ENCODE measurements at regions not wholly inside any gene's neighbourhood (a gene's known extent, or its start where the extent isn't known, plus 50 kb on each side); places are given as distances from the start of the nearest gene placed in this dataset.

DNA sequence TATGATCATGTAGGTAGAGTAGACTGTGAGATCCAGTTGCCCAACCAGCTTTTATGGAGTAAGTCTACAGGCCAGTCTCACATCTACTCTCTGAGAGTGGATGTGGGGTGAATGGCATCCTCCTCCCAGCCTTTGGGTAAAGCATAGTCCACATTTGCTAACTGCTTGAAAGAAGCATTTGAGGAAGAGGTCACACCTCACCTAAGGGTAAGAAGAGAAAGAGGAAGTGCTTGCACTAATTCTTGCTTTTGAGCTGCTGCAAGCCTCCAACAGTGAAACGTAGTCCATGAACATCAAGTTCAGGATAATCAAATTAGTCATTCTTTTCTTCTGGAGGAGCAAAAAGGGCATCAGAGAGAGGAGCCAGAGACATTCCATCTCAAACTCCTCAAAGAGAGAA is 93.9 kb upstream of the AGR3 start:
- peaks cover 30 to 34% of the 10 kb centered on the region in 2 experiments for H3K4me1 Mint-ChIP-seq
- H3T11ph ChIP-seq (ENCODE audit: low read length): no peak overlapping the region
- H4K5ac ChIP-seq (ENCODE audit: insufficient read length, low read depth, low read length): no peak overlapping the region
- H3K79me2 ChIP-seq (ENCODE audit: insufficient read depth, low read length): no peaks in the 10 kb centered on the region
- H3K14ac ChIP-seq (ENCODE audit: insufficient read depth, low read length): no peak overlapping the region
- no CpG with 5 or more reads among the region's 1 CpG for WGBS (ENCODE audit: extremely low coverage, insufficient read length, low lambda C conversion rate)
- no peak overlapping the region for H3K4me2 ChIP-seq (ENCODE audit: insufficient read depth, insufficient read length, low read length)
- no peaks in the 10 kb centered on the region for H3K9me3 ChIP-seq (ENCODE audit: control insufficient read depth, low read depth, low read length)
- H3K9ac ChIP-seq (ENCODE audit: extremely low read depth, insufficient read length, low read length): no peak overlapping the region
- H3K23me2 ChIP-seq (ENCODE audit: insufficient read length, low read depth, low read length, poor library complexity, severe bottlenecking): no peaks in the 10 kb centered on the region
- no peak overlapping the region for H3K27ac Mint-ChIP-seq
- no peak overlapping the region for H2AK5ac ChIP-seq (ENCODE audit: insufficient read length, low read length)
- no peak overlapping the region for H4K91ac ChIP-seq (ENCODE audit: insufficient read length, low read depth, low read length)
- no peak overlapping the region for H2BK15ac ChIP-seq (ENCODE audit: low read depth, low read length)
- DNase-seq: no peak
- H3K27me3 ChIP-seq (ENCODE audit: insufficient read depth, low read length): no peaks in the 10 kb centered on the region
- H3K27ac ChIP-seq (ENCODE audit: insufficient read length, low read depth, low read length): no peak overlapping the region
- no peak overlapping the region for H2BK12ac ChIP-seq (ENCODE audit: insufficient read length, low read depth, low read length)
- H2BK120ac ChIP-seq (ENCODE audit: low read depth, low read length, poor library complexity, severe bottlenecking): no peak overlapping the region
- no peak overlapping the region for H3K4me3 Mint-ChIP-seq
- no peaks in the 10 kb centered on the region for H3K79me1 ChIP-seq (ENCODE audit: insufficient read depth, low read depth, low read length, poor library complexity, severe bottlenecking)
- H3K56ac ChIP-seq (ENCODE audit: insufficient read length, low read depth, low read length): no peak overlapping the region
- H3K4ac ChIP-seq (ENCODE audit: low read depth, low read length): no peak overlapping the region
- no peaks in the 10 kb centered on the region for H3K36me3 Mint-ChIP-seq (ENCODE audit: insufficient read depth in 1 of 3, low read depth in 3 of 3)
- H3K23ac ChIP-seq (ENCODE audit: insufficient read length, low read depth, low read length): no peak overlapping the region
- H4K20me1 ChIP-seq (ENCODE audit: control insufficient read depth, insufficient read depth, insufficient read length): no peaks in the 10 kb centered on the region
- H3K18ac ChIP-seq (ENCODE audit: insufficient read length, low read depth, low read length): no peak overlapping the region
- no peak overlapping the region for H2AFZ ChIP-seq (ENCODE audit: low read length)
- H3K27me3 Mint-ChIP-seq (ENCODE audit: low read depth): no peaks in the 10 kb centered on the region
- no peak overlapping the region for H2BK5ac ChIP-seq (ENCODE audit: insufficient read length, low read length)
- H3K9me3 Mint-ChIP-seq: no peaks in the 10 kb centered on the region; a peak in 1 of 5 replicates
- TF ChIP-seq, protein P1, sequence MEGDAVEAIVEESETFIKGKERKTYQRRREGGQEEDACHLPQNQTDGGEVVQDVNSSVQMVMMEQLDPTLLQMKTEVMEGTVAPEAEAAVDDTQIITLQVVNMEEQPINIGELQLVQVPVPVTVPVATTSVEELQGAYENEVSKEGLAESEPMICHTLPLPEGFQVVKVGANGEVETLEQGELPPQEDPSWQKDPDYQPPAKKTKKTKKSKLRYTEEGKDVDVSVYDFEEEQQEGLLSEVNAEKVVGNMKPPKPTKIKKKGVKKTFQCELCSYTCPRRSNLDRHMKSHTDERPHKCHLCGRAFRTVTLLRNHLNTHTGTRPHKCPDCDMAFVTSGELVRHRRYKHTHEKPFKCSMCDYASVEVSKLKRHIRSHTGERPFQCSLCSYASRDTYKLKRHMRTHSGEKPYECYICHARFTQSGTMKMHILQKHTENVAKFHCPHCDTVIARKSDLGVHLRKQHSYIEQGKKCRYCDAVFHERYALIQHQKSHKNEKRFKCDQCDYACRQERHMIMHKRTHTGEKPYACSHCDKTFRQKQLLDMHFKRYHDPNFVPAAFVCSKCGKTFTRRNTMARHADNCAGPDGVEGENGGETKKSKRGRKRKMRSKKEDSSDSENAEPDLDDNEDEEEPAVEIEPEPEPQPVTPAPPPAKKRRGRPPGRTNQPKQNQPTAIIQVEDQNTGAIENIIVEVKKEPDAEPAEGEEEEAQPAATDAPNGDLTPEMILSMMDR (conservative IDR thresholded peaks at IDR 0.05): no peak
- no peaks in the 10 kb centered on the region for H3K4me1 ChIP-seq (ENCODE audit: insufficient read depth, low read length)
- H2BK20ac ChIP-seq (ENCODE audit: low read depth, low read length, poor library complexity, severe bottlenecking): no peak overlapping the region
- no peak overlapping the region for H4K8ac ChIP-seq (replicated peaks; ENCODE audit: insufficient read length, low read depth, low read length)
